ENCODE measurements at regions not wholly inside any gene's neighbourhood (a gene's known extent, or its start where the extent isn't known, plus 50 kb on each side); places are given as distances from the start of the nearest gene placed in this dataset.
A peak's percentile ranks its signal among the peaks of the same experiment; 100 is the strongest.
"Not testable (repeated sequence)": the region's sequence is repeated elsewhere in the genome, so short reads cannot be mapped to it uniquely, and the experiment has no call there.

- Mint-ChIP-seq H3K4me3 (no peak overlapping the region), H3K27me3 (ENCODE audit: insufficient read depth) (no peaks in the 10 kb centered on the region), H3K36me3 (ENCODE audit: low read depth) (no peaks in the 10 kb centered on the region), H3K27ac (no peak overlapping the region), H3K4me1 (no peaks in the 10 kb centered on the region), H3K9me3 (peaks cover 4% of the 10 kb centered on the region)
- 91% methylated on average over 1 of the region's 1 CpG; no CpG with 5 or more reads in 1 of the 2 experiments for WGBS, 2 experiments (ENCODE audit: insufficient coverage in 1 of 2, insufficient read length in 1 of 2)
- TF ChIP-seq CTCF (conservative IDR thresholded peaks at IDR 0.05): no peak
- Histone ChIP-seq H3K9me3 (ENCODE audit: control insufficient read depth, low read length) (no peaks in the 10 kb centered on the region), H3K9ac (ENCODE audit: extremely low read depth, low read length, poor library complexity, severe bottlenecking) (no peak overlapping the region), H3K27ac (ENCODE audit: low read depth, low read length) (no peak overlapping the region), H3K4me1 (ENCODE audit: control insufficient read depth, insufficient read depth, low read length) (no peaks in the 10 kb centered on the region), H3K27me3 (ENCODE audit: control insufficient read depth, insufficient read depth, low read length, poor library complexity, severe bottlenecking) (no peaks in the 10 kb centered on the region), H3K36me3 (ENCODE audit: control insufficient read depth, insufficient read depth, low read length) (no peaks in the 10 kb centered on the region), H3K4me3 (ENCODE audit: low read length) (no peak overlapping the region)
- DNase-seq: no peak
Measured at GRCh38 chr4:62601737-62602136, 1401.6 kb downstream of the ADGRL3 start.

GRCh38 chr4:62595265-62595664, 1395.1 kb downstream of the ADGRL3 start:
- not testable (repeated sequence) for H3K36me3 Mint-ChIP-seq (ENCODE audit: low read depth); H3K9me3 ChIP-seq (ENCODE audit: control insufficient read depth, low read length); H3K4me1 Mint-ChIP-seq; H3K27me3 ChIP-seq (ENCODE audit: control insufficient read depth, insufficient read depth, low read length, poor library complexity, severe bottlenecking); H3K9me3 Mint-ChIP-seq; H3K9ac ChIP-seq (ENCODE audit: extremely low read depth, low read length, poor library complexity, severe bottlenecking); H3K27ac ChIP-seq (ENCODE audit: low read depth, low read length); H3K4me1 ChIP-seq (ENCODE audit: control insufficient read depth, insufficient read depth, low read length); H3K36me3 ChIP-seq (ENCODE audit: control insufficient read depth, insufficient read depth, low read length); H3K27ac Mint-ChIP-seq; H3K4me3 ChIP-seq (ENCODE audit: low read length); H3K4me3 Mint-ChIP-seq; H3K27me3 Mint-ChIP-seq (ENCODE audit: insufficient read depth)
- DNase-seq: peak; percentile 77
- WGBS, 2 experiments (ENCODE audit: insufficient coverage in 1 of 2, insufficient read length in 1 of 2): 40 to 50% methylated on average over 2 to 11 of the region's 12 CpGs
- peak; percentile 84 for TF ChIP-seq CTCF (conservative IDR thresholded peaks at IDR 0.05)

GRCh38 chr4:62591756-62592155, 1391.6 kb downstream of the ADGRL3 start:
- H3K9me3 ChIP-seq (ENCODE audit: control insufficient read depth, low read length): peaks cover 21% of the 10 kb centered on the region

More at GRCh38 chr4:62591756-62592155, 1391.6 kb downstream of the ADGRL3 start:
- Mint-ChIP-seq H3K27ac (no peak overlapping the region), H3K27me3 (ENCODE audit: insufficient read depth) (no peaks in the 10 kb centered on the region), H3K36me3 (ENCODE audit: low read depth) (no peaks in the 10 kb centered on the region), H3K4me1 (peaks cover 3% of the 10 kb centered on the region), H3K4me3 (no peak overlapping the region), H3K9me3 (peaks cover 21% of the 10 kb centered on the region)
- WGBS, 2 experiments (ENCODE audit: insufficient coverage in 1 of 2, insufficient read length in 1 of 2): 100% methylated on average over 2 of the region's 2 CpGs; no CpG with 5 or more reads in 1 of the 2 experiments
- H3K27ac ChIP-seq (ENCODE audit: low read depth, low read length): no peak overlapping the region
- H3K4me1 ChIP-seq (ENCODE audit: control insufficient read depth, insufficient read depth, low read length): no peaks in the 10 kb centered on the region
- no peak overlapping the region for H3K9ac ChIP-seq (ENCODE audit: extremely low read depth, low read length, poor library complexity, severe bottlenecking)
- no peak for TF ChIP-seq CTCF (conservative IDR thresholded peaks at IDR 0.05)
- H3K4me3 ChIP-seq (ENCODE audit: low read length): no peak overlapping the region
- H3K27me3 ChIP-seq (ENCODE audit: control insufficient read depth, insufficient read depth, low read length, poor library complexity, severe bottlenecking): no peaks in the 10 kb centered on the region
- H3K36me3 ChIP-seq (ENCODE audit: control insufficient read depth, insufficient read depth, low read length): no peaks in the 10 kb centered on the region
- no peak for DNase-seq
